ENCODE measurements at regions not wholly inside any gene's neighbourhood (a gene's known extent, or its start where the extent isn't known, plus 50 kb on each side); places are given as distances from the start of the nearest gene placed in this dataset.

DNA sequence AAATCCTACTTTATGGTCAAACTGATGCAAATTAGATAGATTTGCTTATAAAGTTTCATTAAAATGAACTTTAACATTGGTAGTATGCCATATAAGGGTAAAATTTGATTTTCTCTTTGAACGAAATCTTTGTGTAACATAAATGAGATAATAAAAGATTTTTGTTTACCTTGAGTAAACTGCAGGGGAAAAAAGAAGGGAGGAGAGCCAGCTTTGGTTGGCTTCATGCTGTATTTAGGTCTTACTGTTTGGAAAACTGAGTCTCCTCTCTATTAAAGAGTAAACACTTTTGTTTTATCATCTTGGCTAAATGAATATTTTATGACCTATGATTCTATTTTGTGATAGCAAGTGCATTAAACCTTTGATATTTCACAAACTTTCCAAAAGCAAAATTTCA lies 267.6 kb downstream of the IPO8 start:
- TF ChIP-seq, protein P1, sequence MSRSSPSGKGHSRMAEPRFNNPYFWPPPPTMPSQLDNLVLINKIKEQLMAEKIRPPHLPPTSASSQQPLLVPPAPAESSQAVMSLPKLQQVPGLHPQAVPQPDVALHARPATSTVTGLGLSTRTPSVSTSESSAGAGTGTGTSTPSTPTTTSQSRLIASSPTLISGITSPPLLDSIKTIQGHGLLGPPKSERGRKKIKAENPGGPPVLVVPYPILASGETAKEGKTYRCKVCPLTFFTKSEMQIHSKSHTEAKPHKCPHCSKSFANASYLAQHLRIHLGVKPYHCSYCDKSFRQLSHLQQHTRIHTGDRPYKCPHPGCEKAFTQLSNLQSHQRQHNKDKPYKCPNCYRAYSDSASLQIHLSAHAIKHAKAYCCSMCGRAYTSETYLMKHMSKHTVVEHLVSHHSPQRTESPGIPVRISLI (tag by site-specific recombination; IDR thresholded peaks at IDR 0.05) = no peak
- TF ChIP-seq SCRT1 (tag by site-specific recombination; IDR thresholded peaks at IDR 0.05; ENCODE audit: borderline replicate concordance) (no peak), KLF1 (tag by site-specific recombination; IDR thresholded peaks at IDR 0.05) (no peak), ZSCAN16 (tag by site-specific recombination; IDR thresholded peaks at IDR 0.05) (no peak)
- TF ChIP-seq, protein P2, sequence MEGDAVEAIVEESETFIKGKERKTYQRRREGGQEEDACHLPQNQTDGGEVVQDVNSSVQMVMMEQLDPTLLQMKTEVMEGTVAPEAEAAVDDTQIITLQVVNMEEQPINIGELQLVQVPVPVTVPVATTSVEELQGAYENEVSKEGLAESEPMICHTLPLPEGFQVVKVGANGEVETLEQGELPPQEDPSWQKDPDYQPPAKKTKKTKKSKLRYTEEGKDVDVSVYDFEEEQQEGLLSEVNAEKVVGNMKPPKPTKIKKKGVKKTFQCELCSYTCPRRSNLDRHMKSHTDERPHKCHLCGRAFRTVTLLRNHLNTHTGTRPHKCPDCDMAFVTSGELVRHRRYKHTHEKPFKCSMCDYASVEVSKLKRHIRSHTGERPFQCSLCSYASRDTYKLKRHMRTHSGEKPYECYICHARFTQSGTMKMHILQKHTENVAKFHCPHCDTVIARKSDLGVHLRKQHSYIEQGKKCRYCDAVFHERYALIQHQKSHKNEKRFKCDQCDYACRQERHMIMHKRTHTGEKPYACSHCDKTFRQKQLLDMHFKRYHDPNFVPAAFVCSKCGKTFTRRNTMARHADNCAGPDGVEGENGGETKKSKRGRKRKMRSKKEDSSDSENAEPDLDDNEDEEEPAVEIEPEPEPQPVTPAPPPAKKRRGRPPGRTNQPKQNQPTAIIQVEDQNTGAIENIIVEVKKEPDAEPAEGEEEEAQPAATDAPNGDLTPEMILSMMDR (tag by site-specific recombination; IDR thresholded peaks at IDR 0.05) = no peak
- TF ChIP-seq, protein P3, sequence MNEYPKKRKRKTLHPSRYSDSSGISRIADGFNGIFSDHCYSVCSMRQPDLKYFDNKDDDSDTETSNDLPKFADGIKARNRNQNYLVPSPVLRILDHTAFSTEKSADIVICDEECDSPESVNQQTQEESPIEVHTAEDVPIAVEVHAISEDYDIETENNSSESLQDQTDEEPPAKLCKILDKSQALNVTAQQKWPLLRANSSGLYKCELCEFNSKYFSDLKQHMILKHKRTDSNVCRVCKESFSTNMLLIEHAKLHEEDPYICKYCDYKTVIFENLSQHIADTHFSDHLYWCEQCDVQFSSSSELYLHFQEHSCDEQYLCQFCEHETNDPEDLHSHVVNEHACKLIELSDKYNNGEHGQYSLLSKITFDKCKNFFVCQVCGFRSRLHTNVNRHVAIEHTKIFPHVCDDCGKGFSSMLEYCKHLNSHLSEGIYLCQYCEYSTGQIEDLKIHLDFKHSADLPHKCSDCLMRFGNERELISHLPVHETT (tag by site-specific recombination; IDR thresholded peaks at IDR 0.05) = no peak

All from HEK293 (cell line).